ENCODE measurements at regions not wholly inside any gene's neighbourhood (a gene's known extent, or its start where the extent isn't known, plus 50 kb on each side); places are given as distances from the start of the nearest gene placed in this dataset.

GRCh38 chr1:5453347-5453746 lies 538.9 kb downstream of the NPHP4 start:
- TF ChIP-seq ZNF384 (IDR thresholded peaks at IDR 0.05) (no peak), BHLHE40 (IDR thresholded peaks at IDR 0.05; ENCODE audit: borderline replicate concordance) (no peak), FOXM1 (IDR thresholded peaks at IDR 0.05; ENCODE audit: borderline replicate concordance) (no peak), TARDBP (IDR thresholded peaks at IDR 0.05) (no peak), ARNT (IDR thresholded peaks at IDR 0.05) (no peak), LEF1 (IDR thresholded peaks at IDR 0.05; ENCODE audit: borderline replicate concordance) (no peak), PKNOX1 (IDR thresholded peaks at IDR 0.05) (no peak)

Data from HEK293T (cell line).